Peyer's patch (tissue), 4 donors: ENCODE measurements at regions not wholly inside any gene's neighbourhood (a gene's known extent, or its start where the extent isn't known, plus 50 kb on each side); places are given as distances from the start of the nearest gene placed in this dataset.

Source experiments
- DNase-seq, 3 donors: peaks; one replicate each; pipeline ENCODE4 v3.0.0-alpha.2; 2017 to 2019
- H3K27ac ChIP-seq, 4 donors: fragments of 200-600 bp; sonication (generic); one replicate each; pipeline ENCODE4 v1.5.1; 2016 to 2019
- H3K27me3 ChIP-seq, 2 donors: fragments of 200-600 bp; sonication (generic); one replicate each; pipeline ENCODE4 v1.5.1; 2019
- H3K36me3 ChIP-seq, 3 donors: fragments of 200-600 bp; sonication (generic); one replicate each; pipeline ENCODE4 v1.5.1; 2016 to 2019
- H3K4me1 ChIP-seq, 4 donors: fragments of 200-600 bp; sonication (generic); one replicate each; pipeline ENCODE4 v1.5.1; 2016 to 2019
- H3K4me3 ChIP-seq, 4 donors: fragments of 200-600 bp; sonication (generic); 1 replicate in 3 of 4; 2 replicates in 1 of 4; pipeline ENCODE4 v1.5.1; 2016 to 2019; ENCODE audit warnings: mild to moderate bottlenecking in 1 of 4
- H3K9me3 ChIP-seq, 4 donors: fragments of 200-600 bp; sonication (generic); one replicate each; pipeline ENCODE4 v1.5.1; 2016 to 2019; ENCODE audit warnings: mild to moderate bottlenecking in 1 of 4
- POLR2A ChIP-seq, 2 donors: fragments of 450-650 bp; IDR thresholded peaks; one replicate each; pipeline ENCODE4 v1.5.1; 2017; ENCODE audit warnings: antibody characterized with exemption in 2 of 2, mild to moderate bottlenecking in 2 of 2, moderate library complexity in 2 of 2
- TF ChIP-seq, protein P1 (sequence below), 6 experiments: fragments of 450-650 bp in 4 of 6; fragments of 200-600 bp in 2 of 6; sonication (generic) in 1 of 6; IDR thresholded peaks; one replicate each; pipeline ENCODE4 v1.5.1; 2017 to 2019; ENCODE audit warnings: antibody characterized with exemption in 6 of 6, mild to moderate bottlenecking in 3 of 6, moderate library complexity in 1 of 6

- Histone ChIP-seq H3K27me3 (no peaks in the 10 kb centered on the region), H3K27ac (no peak overlapping the region), H3K36me3 (no peaks in the 10 kb centered on the region), H3K4me1 (no peaks in the 10 kb centered on the region), H3K9me3 (no peaks in the 10 kb centered on the region), H3K4me3 (no peak overlapping the region)
- DNase-seq: no peak
- TF ChIP-seq POLR2A (IDR thresholded peaks at IDR 0.05): no peak
- TF ChIP-seq, protein P1, sequence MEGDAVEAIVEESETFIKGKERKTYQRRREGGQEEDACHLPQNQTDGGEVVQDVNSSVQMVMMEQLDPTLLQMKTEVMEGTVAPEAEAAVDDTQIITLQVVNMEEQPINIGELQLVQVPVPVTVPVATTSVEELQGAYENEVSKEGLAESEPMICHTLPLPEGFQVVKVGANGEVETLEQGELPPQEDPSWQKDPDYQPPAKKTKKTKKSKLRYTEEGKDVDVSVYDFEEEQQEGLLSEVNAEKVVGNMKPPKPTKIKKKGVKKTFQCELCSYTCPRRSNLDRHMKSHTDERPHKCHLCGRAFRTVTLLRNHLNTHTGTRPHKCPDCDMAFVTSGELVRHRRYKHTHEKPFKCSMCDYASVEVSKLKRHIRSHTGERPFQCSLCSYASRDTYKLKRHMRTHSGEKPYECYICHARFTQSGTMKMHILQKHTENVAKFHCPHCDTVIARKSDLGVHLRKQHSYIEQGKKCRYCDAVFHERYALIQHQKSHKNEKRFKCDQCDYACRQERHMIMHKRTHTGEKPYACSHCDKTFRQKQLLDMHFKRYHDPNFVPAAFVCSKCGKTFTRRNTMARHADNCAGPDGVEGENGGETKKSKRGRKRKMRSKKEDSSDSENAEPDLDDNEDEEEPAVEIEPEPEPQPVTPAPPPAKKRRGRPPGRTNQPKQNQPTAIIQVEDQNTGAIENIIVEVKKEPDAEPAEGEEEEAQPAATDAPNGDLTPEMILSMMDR (IDR thresholded peaks at IDR 0.05): no peak
Measured at GRCh38 chr14:85112762-85113161, 417.2 kb upstream of the FLRT2 start.

DNA sequence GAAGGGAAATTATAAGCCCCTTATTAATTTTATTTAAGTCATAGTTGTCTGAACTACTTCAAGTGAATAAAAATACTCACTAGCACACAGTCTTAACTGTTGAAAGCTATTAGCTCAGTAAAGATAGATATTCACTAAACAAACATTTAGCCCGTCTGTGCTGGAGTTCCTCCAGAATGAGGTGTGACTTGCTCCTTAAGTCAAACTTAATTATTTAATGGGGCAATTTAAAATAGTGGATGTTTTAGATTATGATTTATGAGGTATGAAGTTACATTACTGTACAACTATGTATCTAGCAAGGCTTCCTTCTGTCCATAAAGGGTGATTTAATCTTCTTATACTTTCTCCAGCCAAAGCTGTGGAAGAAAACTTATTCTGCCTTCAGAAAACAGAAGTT is 414.0 kb upstream of the FLRT2 start:
- Histone ChIP-seq H3K4me1 (no peaks in the 10 kb centered on the region), H3K9me3 (no peaks in the 10 kb centered on the region), H3K4me3 (no peak overlapping the region), H3K36me3 (no peaks in the 10 kb centered on the region), H3K27ac (no peak overlapping the region), H3K27me3 (no peaks in the 10 kb centered on the region)
- no peak for TF ChIP-seq POLR2A (IDR thresholded peaks at IDR 0.05)
- TF ChIP-seq, protein P1 (IDR thresholded peaks at IDR 0.05): no peak
- DNase-seq: no peak

- Histone ChIP-seq H3K9me3 (no peaks in the 10 kb centered on the region), H3K27me3 (no peaks in the 10 kb centered on the region), H3K4me3 (no peak overlapping the region), H3K4me1 (no peaks in the 10 kb centered on the region), H3K27ac (no peak overlapping the region), H3K36me3 (no peaks in the 10 kb centered on the region)
- TF ChIP-seq, protein P1 (IDR thresholded peaks at IDR 0.05): no peak
- TF ChIP-seq POLR2A (IDR thresholded peaks at IDR 0.05): no peak
- DNase-seq: no peak
Measured at GRCh38 chr14:85118274-85118673, 411.7 kb upstream of the FLRT2 start.

GRCh38 chr14:85122690-85123089 is 407.3 kb upstream of the FLRT2 start:
- H3K4me3 ChIP-seq: no peak overlapping the region
- TF ChIP-seq, protein P1 (IDR thresholded peaks at IDR 0.05): no peak
- TF ChIP-seq POLR2A (IDR thresholded peaks at IDR 0.05): no peak
- H3K36me3 ChIP-seq: no peaks in the 10 kb centered on the region
- H3K27ac ChIP-seq: no peak overlapping the region
- H3K27me3 ChIP-seq: no peaks in the 10 kb centered on the region
- no peaks in the 10 kb centered on the region for H3K9me3 ChIP-seq
- no peak for DNase-seq
- H3K4me1 ChIP-seq: no peaks in the 10 kb centered on the region

GRCh38 chr14:85123755-85124154 is 406.2 kb upstream of the FLRT2 start:
- H3K4me3 ChIP-seq: no peak overlapping the region
- H3K36me3 ChIP-seq: no peaks in the 10 kb centered on the region
- no peaks in the 10 kb centered on the region for H3K27me3 ChIP-seq
- no peak for TF ChIP-seq POLR2A (IDR thresholded peaks at IDR 0.05)
- TF ChIP-seq, protein P1 (IDR thresholded peaks at IDR 0.05): no peak
- H3K4me1 ChIP-seq: no peaks in the 10 kb centered on the region
- no peaks in the 10 kb centered on the region for H3K9me3 ChIP-seq
- H3K27ac ChIP-seq: no peak overlapping the region
- DNase-seq: no peak

DNA sequence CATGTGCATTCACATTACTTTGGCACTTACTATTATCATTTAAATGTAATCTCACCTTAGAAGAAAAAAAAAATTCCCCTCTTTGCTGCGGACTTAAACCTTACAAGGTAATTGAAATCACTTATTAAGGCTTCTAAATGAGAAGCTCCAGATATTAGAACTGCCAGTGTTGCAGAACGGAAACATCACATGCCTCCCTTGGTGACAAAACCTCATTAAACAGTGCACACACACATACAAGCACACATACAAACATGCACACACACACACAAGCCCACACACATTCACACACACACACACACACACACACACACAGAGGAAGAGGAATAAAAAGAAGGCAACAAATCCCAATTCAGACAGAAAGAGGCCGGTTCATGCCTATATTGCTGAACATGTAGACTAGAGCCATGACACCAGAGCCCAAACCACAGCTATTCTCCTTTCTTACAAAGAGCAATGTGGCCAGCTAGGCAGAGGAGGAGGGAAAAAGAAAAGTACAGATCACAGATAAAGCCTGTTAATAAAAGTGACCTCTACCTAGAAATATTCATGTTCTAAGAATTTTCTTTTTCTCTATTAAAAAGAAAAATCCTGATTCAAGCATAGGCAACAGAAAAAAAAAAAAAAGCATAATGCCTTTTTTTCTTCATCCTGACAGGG is 405.2 kb upstream of the FLRT2 start:
- H3K27ac ChIP-seq: no peak overlapping the region
- H3K27me3 ChIP-seq: no peaks in the 10 kb centered on the region
- H3K4me1 ChIP-seq: no peaks in the 10 kb centered on the region
- TF ChIP-seq, protein P1 (IDR thresholded peaks at IDR 0.05): no peak
- TF ChIP-seq POLR2A (IDR thresholded peaks at IDR 0.05): no peak
- no peak for DNase-seq
- no peaks in the 10 kb centered on the region for H3K36me3 ChIP-seq
- H3K9me3 ChIP-seq: no peaks in the 10 kb centered on the region
- H3K4me3 ChIP-seq: no peak overlapping the region
